NCI-H2227 treated with DMSO at 0.1 percent for 48 hours (cell line): ENCODE measurements at regions not wholly inside any gene's neighbourhood (a gene's known extent, or its start where the extent isn't known, plus 50 kb on each side); places are given as distances from the start of the nearest gene placed in this dataset.
"Not testable (repeated sequence)": the region's sequence is repeated elsewhere in the genome, so short reads cannot be mapped to it uniquely, and the experiment has no call there.

ENCODE experiments used
- DNase-seq: peaks from one replicate; lab custom pipeline; 2025; lab: John Stamatoyannopoulos, UW

DNA sequence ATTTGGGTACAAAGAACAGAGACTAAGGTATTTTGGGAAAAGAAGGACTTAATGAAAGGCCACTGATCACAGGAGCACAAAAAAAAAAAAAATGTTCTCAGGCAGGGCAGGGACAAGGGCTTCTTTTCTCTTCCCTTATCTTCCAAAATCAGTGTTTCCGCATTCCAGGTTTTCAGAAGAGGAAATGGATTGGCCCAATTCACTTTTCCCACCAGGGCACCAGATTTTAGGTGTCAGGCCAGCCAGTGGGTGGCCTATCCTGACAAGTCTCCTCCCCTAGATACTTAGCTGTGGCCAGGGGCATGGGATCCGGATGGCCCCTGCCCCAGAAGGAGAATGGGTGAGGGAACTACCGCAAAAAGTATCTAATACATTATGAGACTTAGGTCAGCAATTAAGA is 88.9 kb upstream of the WAC start:
- no peak for DNase-seq

DNA sequence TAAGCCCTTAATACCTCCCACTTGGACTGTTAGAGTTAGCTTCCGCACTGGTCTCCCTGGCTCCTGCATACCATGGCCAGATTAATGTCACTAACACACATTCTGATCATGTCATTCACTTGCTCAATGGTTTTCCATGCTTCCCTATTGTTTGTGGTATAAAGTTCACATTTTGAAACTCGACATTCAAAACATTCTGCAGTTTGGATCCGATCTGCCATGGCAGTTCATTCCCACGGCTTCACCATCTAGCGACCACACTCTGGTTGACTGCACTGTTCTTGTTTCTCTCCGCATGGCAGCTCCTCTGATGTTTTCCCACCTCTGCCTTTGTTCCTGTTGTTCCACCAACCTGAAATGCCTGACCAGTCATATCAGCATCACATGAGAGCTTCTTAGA is 87.4 kb upstream of the WAC start:
- DNase-seq = no peak

DNA sequence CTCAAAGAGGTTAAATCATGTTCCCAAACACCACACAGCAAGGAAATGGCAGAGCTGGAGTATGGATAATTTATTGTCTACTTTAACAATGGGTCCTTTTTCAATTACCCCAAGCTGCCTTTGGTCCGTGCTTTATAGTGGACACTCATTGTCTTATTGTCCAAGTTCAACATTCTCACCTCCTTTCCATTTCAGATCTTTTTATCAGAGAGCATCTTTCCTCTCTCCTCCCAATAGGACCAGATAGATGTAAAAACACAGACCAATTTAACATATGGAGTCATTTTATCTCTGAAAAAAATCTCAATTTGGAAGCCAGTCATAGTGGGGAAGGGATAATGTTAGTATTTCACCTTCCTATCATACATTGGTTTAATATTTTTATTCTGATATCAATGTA is 83.5 kb upstream of the WAC start:
- DNase-seq = no peak

DNA sequence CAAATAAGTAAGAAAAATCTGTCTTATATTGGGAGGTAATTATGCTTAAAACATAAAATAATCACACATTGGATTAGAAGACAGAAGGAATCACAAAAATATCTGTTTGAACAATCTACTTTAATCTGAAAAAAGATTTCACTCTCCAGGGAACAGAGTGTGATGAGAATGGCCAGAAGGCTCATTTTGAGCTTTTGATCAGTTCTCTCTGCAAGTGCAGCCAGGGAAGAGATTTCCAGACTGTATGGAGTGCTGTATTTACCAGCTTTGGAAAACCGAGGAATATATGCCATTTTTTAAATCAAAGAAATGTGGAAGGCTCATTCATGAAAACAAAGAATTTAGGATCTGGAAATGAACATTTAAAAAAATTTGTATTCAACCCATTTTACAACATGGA is 83.0 kb upstream of the WAC start:
- no peak for DNase-seq

GRCh38 chr10:28453926-28454325 is 79.0 kb upstream of the WAC start:
- DNase-seq = no peak

- no peak for DNase-seq
These were observed 75.8 kb upstream of the WAC start for GRCh38 chr10:28457110-28457509.

- not testable (repeated sequence) for DNase-seq
These were observed 75.0 kb upstream of the WAC start for GRCh38 chr10:28457873-28458272.

DNA sequence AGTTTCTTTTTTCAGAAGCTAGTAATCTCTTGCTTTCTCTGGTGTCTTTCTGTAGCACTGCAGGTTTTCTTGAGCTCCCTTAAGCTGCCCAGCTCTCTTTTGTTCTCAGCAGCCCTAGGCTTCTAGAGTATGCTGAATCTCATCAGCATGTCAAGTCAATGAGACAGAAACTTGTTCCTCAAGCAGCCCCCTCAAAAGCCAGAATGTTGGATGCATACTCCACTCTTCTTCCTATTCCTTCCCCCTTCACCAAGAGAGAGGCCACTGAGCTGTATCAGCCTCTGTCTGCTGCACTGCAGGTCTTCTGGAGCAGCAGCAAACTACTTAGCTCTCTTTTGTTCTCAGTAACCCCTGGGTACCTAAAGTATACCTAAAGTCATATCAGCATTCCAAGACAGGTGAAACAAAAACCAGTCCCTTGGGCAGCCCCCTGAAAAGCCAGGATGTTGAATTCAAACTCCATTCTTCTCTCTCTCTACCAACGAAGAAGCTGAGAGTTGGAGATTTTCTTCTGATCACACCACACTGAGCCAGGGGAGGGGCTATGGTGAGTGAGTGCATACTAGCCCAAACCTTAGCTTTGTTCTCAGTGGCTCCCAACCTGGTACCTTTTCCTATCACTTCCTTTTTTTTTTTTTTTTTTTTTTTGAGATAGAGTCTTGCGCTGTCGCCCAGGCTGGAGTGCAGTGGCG is 73.3 kb upstream of the WAC start:
- DNase-seq = no peak

GRCh38 chr10:28463141-28463540 is 69.8 kb upstream of the WAC start:
- DNase-seq = no peak

DNA sequence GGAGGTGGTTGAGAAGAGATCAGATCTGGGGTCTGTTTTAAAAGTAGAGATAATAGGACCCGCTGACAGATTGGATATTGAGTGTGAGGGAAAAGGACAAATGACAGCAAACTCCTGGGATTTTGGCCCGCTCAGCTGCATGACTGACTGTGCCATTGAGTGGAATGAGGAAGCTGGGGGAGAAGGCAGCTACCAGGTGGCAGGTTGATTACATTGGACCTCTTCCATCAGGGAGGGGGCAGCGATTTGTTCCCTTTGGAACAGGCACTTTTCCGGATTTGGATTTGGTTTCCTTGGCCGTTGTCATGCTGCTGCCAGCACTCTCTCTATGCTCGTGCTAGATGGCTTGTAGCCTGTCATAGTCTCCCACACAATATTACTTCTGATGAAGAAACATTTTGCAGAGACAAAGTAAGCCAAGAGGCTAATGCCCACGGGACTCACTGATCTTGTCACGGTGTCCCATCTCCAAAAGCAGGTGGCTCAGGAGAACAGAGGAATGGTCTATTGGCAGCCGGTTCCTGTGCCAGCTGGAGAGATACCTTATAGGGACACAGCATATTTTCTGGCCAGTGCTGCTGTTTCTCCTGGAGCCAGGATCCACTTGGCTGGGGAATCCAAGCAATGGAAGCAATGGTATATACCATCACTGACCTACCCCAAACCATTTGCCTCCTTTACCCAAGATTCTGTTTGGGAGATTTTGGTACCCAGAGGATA is 69.1 kb upstream of the WAC start:
- no peak for DNase-seq

DNA sequence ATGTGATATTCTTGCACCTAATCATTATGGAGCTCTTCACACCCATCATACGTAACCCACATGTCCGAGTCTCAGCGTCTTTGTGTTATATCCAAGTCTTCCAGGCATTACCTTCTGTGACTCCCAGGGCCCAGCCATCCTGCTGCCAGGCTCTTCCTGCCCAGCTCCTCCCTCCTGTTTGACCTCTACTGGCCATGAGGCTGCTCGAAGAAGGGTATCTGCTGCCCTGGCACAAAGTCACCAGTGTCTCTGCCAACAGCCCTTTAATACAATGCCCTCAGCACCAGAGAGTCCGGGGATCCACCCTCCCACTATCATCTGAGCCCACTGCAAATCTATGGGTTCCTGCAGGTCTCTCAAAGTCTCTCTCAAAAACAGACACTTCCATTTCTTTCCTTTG is 65.3 kb upstream of the WAC start:
- DNase-seq = no peak

GRCh38 chr10:28468707-28469483 is 64.0 kb upstream of the WAC start:
- DNase-seq = no peak

- DNase-seq = no peak
These were observed 61.9 kb upstream of the WAC start for GRCh38 chr10:28470873-28471651.

DNA sequence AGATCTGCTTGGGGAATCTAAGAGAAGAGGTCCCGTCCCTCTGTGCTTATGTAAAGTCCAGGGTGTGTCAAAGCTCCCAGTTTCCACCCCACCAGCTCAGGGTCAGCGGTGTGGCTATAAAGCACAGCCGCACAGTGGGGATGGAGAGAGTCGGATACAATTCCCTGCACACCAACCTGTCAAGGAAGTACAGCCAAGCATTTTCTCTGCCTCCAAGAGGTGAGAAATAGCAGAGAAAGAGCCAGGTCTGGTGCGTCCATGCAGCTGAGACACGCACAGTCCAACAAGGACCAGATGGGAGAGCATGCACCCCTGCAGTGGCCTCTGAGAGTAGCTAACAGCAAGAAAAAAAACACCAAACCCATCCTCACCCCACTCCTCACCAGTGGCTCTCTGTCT is 61.3 kb upstream of the WAC start:
- no peak for DNase-seq

GRCh38 chr10:28478646-28479045 is 54.3 kb upstream of the WAC start:
- no peak for DNase-seq

- DNase-seq = no peak
These were observed 53.5 kb upstream of the WAC start for GRCh38 chr10:28479425-28479865.

GRCh38 chr10:28479927-28480627 is 52.8 kb upstream of the WAC start:
- no peak for DNase-seq

DNA sequence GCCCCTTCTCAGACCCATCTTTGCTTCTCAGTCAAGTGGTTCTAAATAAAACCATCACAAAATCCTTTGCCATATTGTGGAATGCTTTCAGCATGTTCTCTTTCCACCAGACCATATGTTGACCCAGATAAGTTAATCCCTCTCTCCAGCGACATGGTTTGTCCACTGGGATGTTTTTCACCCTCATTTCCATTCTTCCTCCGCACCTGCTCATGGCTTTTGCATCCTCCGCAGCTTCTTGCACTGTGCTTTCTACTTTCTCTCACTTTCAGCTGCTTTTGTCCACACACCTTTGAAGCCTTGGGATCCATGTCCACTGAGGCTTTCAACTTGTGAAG is 52.3 kb upstream of the WAC start:
- no peak for DNase-seq

- DNase-seq = not testable (repeated sequence)
These were observed 51.6 kb upstream of the WAC start for GRCh38 chr10:28481346-28481745.

DNA sequence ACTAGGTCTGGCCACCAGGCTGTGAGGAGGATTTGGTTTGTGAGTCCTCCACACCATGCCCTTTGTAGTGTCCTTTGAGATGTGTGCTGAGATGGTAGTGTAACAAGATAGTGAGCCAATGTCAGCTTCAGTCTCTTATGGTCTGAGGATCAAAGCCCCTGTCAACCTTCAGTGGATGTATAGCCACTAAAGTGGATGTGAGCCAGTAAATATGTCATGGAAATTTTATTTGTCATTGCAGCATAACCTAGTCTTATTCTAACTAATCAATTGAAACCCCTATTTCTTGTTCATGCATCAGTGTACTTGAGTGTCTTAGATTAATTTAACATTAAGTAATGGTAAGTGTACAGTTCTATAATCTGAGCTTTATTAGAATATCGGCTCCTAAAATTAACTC is 51.0 kb upstream of the WAC start:
- no peak for DNase-seq
